Activated CD8-positive, alpha-beta memory T cell treated with anti-CD3 and anti-CD28 coated beads, Interleukin-2, amount 10 ng/mL, durations not matched to agents 7 days and 5 days (primary cell): ENCODE measurements at regions not wholly inside any gene's neighbourhood (a gene's known extent, or its start where the extent isn't known, plus 50 kb on each side); places are given as distances from the start of the nearest gene placed in this dataset.
A peak's percentile ranks its signal among the peaks of the same experiment; 100 is the strongest.

Source experiments
- ATAC-seq: fragments of 150-1000 bp; cut with Tn5 transposase; one replicate; pipeline ENCODE4 v1.10.0; 2021; ENCODE audit warnings: moderate library complexity
- CTCF ChIA-PET: fragments of 350-600 bp; sonication (Branson Sonifier 250); formaldehyde crosslinking; loops from one replicate; lab custom pipeline; 2021; ENCODE audit warnings: antibody characterized with exemption; lab: Charles Lee
- DNase-seq: peaks from one replicate; pipeline ENCODE4 v3.0.0-alpha.2; 2020
- H3K27ac Mint-ChIP-seq: one replicate; pipeline ENCODE4 v1.8.0; 2021; ENCODE audit warnings: mild to moderate bottlenecking, mixed read lengths
- H3K27me3 Mint-ChIP-seq: one replicate; pipeline ENCODE4 v1.8.0; 2021; ENCODE audit warnings: mixed read lengths
- H3K36me3 Mint-ChIP-seq: one replicate; pipeline ENCODE4 v1.8.0; 2021; ENCODE audit warnings: mild to moderate bottlenecking, mixed read lengths
- H3K4me1 Mint-ChIP-seq: one replicate; pipeline ENCODE4 v1.8.0; 2021; ENCODE audit warnings: mixed read lengths
- H3K4me3 Mint-ChIP-seq: one replicate; pipeline ENCODE4 v1.8.0; 2021; ENCODE audit warnings: mild to moderate bottlenecking, moderate library complexity, mixed read lengths
- H3K9me3 Mint-ChIP-seq: one replicate; pipeline ENCODE4 v1.8.0; 2022; ENCODE audit warnings: low read depth, mixed read lengths

GRCh38 chr7:45387837-45388236, 186.3 kb upstream of the ADCY1 start:
- CTCF ChIA-PET, result no interaction called here
- H3K27ac Mint-ChIP-seq, result no peak overlapping the region
- H3K4me1 Mint-ChIP-seq, result no peaks in the 10 kb centered on the region
- H3K4me3 Mint-ChIP-seq, result no peak overlapping the region
- H3K27me3 Mint-ChIP-seq, result peaks cover 7% of the 10 kb centered on the region
- peaks cover 3% of the 10 kb centered on the region for H3K9me3 Mint-ChIP-seq
- no peak for ATAC-seq
- no peaks in the 10 kb centered on the region for H3K36me3 Mint-ChIP-seq
- no peak for DNase-seq

- Mint-ChIP-seq H3K9me3 (peaks cover 10% of the 10 kb centered on the region), H3K27me3 (peaks cover 7% of the 10 kb centered on the region), H3K4me3 (no peak overlapping the region), H3K27ac (no peak overlapping the region), H3K36me3 (peaks cover 2% of the 10 kb centered on the region), H3K4me1 (no peaks in the 10 kb centered on the region)
- ATAC-seq (no peak), DNase-seq (no peak)
- CTCF ChIA-PET, result no interaction called here
Measured at GRCh38 chr7:45389073-45389872, 184.9 kb upstream of the ADCY1 start.

- H3K4me1 Mint-ChIP-seq, result no peaks in the 10 kb centered on the region
- DNase-seq (no peak), ATAC-seq (no peak)
- H3K27ac Mint-ChIP-seq, result no peak overlapping the region
- peaks cover 7% of the 10 kb centered on the region for H3K27me3 Mint-ChIP-seq
- CTCF ChIA-PET, result no interaction called here
- no peak overlapping the region for H3K4me3 Mint-ChIP-seq
- peaks cover 2% of the 10 kb centered on the region for H3K36me3 Mint-ChIP-seq
- H3K9me3 Mint-ChIP-seq, result peaks cover 14% of the 10 kb centered on the region
Measured at GRCh38 chr7:45390180-45390579, 184.0 kb upstream of the ADCY1 start.

- Mint-ChIP-seq H3K9me3 (peaks cover 15% of the 10 kb centered on the region), H3K27ac (no peak overlapping the region), H3K4me3 (no peak overlapping the region), H3K27me3 (peaks cover 7% of the 10 kb centered on the region), H3K4me1 (no peaks in the 10 kb centered on the region), H3K36me3 (peaks cover 2% of the 10 kb centered on the region)
- no peak for ATAC-seq
- CTCF ChIA-PET, result no interaction called here
- no peak for DNase-seq
Measured at GRCh38 chr7:45390731-45391130, 183.4 kb upstream of the ADCY1 start.

- CTCF ChIA-PET, result no interaction called here
Measured at GRCh38 chr7:45391618-45392451, 182.3 kb upstream of the ADCY1 start.

GRCh38 chr7:45394117-45394708, 180.0 kb upstream of the ADCY1 start:
- H3K4me3 Mint-ChIP-seq, result no peak overlapping the region
- no peak overlapping the region for H3K27ac Mint-ChIP-seq
- peaks cover 4% of the 10 kb centered on the region for H3K27me3 Mint-ChIP-seq
- CTCF ChIA-PET, result no interaction called here
- DNase-seq (no peak), ATAC-seq (no peak)
- no peaks in the 10 kb centered on the region for H3K4me1 Mint-ChIP-seq
- peaks cover 2% of the 10 kb centered on the region for H3K36me3 Mint-ChIP-seq
- peaks cover 15% of the 10 kb centered on the region for H3K9me3 Mint-ChIP-seq

More at GRCh38 chr7:45391618-45392451, 182.3 kb upstream of the ADCY1 start:
- Mint-ChIP-seq H3K4me1 (no peaks in the 10 kb centered on the region), H3K36me3 (peaks cover 2% of the 10 kb centered on the region), H3K27me3 (peaks cover 7% of the 10 kb centered on the region), H3K4me3 (no peak overlapping the region), H3K27ac (no peak overlapping the region), H3K9me3 (peaks cover 15% of the 10 kb centered on the region)
- no peak for ATAC-seq
- DNase-seq, result no peak

- Mint-ChIP-seq H3K27ac (no peak overlapping the region), H3K9me3 (peaks cover 10% of the 10 kb centered on the region), H3K4me3 (no peak overlapping the region), H3K36me3 (peaks cover 4% of the 10 kb centered on the region), H3K4me1 (peaks cover 17% of the 10 kb centered on the region), H3K27me3 (peaks cover 19% of the 10 kb centered on the region)
- ATAC-seq (no peak), DNase-seq (no peak)
- CTCF ChIA-PET, result no interaction called here
Measured at GRCh38 chr7:45399069-45399468, 175.1 kb upstream of the ADCY1 start.

GRCh38 chr7:45400680-45401079, 173.5 kb upstream of the ADCY1 start:
- Mint-ChIP-seq H3K9me3 (peaks cover 4% of the 10 kb centered on the region), H3K36me3 (peaks cover 4% of the 10 kb centered on the region), H3K27me3 (peaks cover 27% of the 10 kb centered on the region), H3K27ac (no peak overlapping the region), H3K4me3 (no peak overlapping the region), H3K4me1 (peaks cover 17% of the 10 kb centered on the region)
- no peak for ATAC-seq
- CTCF ChIA-PET, result no interaction called here
- DNase-seq, result no peak

- no peak overlapping the region for H3K27ac Mint-ChIP-seq
- H3K4me1 Mint-ChIP-seq, result peaks cover 17% of the 10 kb centered on the region
- no peak overlapping the region for H3K4me3 Mint-ChIP-seq
- H3K9me3 Mint-ChIP-seq, result peaks cover 4% of the 10 kb centered on the region
- CTCF ChIA-PET, result no interaction called here
- peaks cover 4% of the 10 kb centered on the region for H3K36me3 Mint-ChIP-seq
- no peak for ATAC-seq
- H3K27me3 Mint-ChIP-seq, result peaks cover 27% of the 10 kb centered on the region
- DNase-seq, result no peak
Measured at GRCh38 chr7:45401155-45401554, 173.0 kb upstream of the ADCY1 start.

GRCh38 chr7:45401851-45402250, 172.3 kb upstream of the ADCY1 start:
- H3K27ac Mint-ChIP-seq, result no peak overlapping the region
- H3K36me3 Mint-ChIP-seq, result peaks cover 4% of the 10 kb centered on the region
- peaks cover 31% of the 10 kb centered on the region for H3K27me3 Mint-ChIP-seq
- H3K4me3 Mint-ChIP-seq, result no peak overlapping the region
- ATAC-seq, result no peak
- H3K4me1 Mint-ChIP-seq, result peaks cover 17% of the 10 kb centered on the region
- no peak for DNase-seq
- peaks cover 4% of the 10 kb centered on the region for H3K9me3 Mint-ChIP-seq
- CTCF ChIA-PET, result no interaction called here

- Mint-ChIP-seq H3K36me3 (peaks cover 4% of the 10 kb centered on the region), H3K27me3 (peaks cover 31% of the 10 kb centered on the region), H3K4me1 (peaks cover 17% of the 10 kb centered on the region), H3K27ac (peak overlapping the region; percentile 59), H3K4me3 (no peak overlapping the region), H3K9me3 (peaks cover 4% of the 10 kb centered on the region)
- CTCF ChIA-PET, result no interaction called here
- ATAC-seq (peak; percentile 72), DNase-seq (peak; percentile 55)
Measured at GRCh38 chr7:45402480-45403218, 171.5 kb upstream of the ADCY1 start.

GRCh38 chr7:45404622-45405021, 169.5 kb upstream of the ADCY1 start:
- H3K27ac Mint-ChIP-seq, result no peak overlapping the region
- peaks cover 4% of the 10 kb centered on the region for H3K9me3 Mint-ChIP-seq
- no peak overlapping the region for H3K4me3 Mint-ChIP-seq
- no peak for ATAC-seq
- CTCF ChIA-PET, result no interaction called here
- H3K36me3 Mint-ChIP-seq, result peaks cover 4% of the 10 kb centered on the region
- H3K4me1 Mint-ChIP-seq, result peaks cover 17% of the 10 kb centered on the region
- no peak for DNase-seq
- H3K27me3 Mint-ChIP-seq, result peaks cover 31% of the 10 kb centered on the region
